ENCODE measurements at regions not wholly inside any gene's neighbourhood (a gene's known extent, or its start where the extent isn't known, plus 50 kb on each side); places are given as distances from the start of the nearest gene placed in this dataset.

DNA sequence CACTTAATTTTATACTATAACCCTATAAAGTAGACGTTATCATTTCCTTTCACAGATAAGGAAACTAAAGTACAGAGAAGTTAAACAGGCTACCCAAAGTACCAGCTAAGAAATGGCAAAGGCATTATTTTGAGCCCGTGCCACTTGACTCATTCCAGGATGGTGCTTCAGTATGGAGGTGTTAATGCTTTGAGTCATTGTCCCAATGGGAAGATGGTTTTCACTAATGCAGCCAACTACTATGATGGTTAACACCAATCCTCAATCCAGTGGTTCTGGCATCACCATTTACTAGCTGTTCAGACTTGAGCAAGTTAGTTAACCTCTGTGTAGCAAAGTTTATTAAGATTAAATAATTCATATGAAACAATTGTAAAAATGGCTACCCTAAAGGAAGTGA is 123.1 kb upstream of the SLC5A12 start:
- in situ Hi-C loops (cut with MboI; ENCODE audit: low pct_unique_long_range_greater_than_20kb in 2 of 9, low sequenced_read_pairs in 9 of 9, unreplicated experiment in 9 of 9) = no loop called here
- H3K27ac ChIP-seq = no peak overlapping the region
- H3K4me1 ChIP-seq (replicated peaks in 1 of 2) = peaks cover 4 to 16% of the 10 kb centered on the region in 2 donors
- WGBS, 10 experiments = 72 to 100% (median 94%) methylated on average over 1 to 2 of the region's 2 CpGs; no CpG with 5 or more reads in 1 of the 10 experiments
- no peak for ATAC-seq (replicated peaks in 6 of 8)
- H3K4me3 ChIP-seq = no peak overlapping the region

DNA sequence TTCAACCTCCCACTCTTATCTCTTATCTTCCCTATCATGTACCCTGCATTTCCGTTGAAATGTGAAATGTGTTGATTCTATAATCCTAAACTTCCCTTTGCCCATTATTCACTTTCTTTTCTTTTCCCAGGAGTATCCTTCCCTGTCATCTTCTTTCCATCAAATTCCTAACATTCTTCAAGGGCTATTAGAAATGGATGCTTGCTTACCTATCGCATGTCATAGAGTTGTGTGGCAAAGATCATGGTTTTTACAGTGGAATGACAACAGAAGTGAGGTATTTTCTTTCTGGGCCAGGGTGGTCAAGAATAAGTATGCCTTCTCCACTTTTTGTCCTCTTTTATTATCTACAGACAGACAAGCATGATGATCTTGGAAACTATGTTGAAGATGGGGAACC is 124.4 kb upstream of the SLC5A12 start:
- ATAC-seq (replicated peaks in 6 of 8) = no peak
- in situ Hi-C loops (cut with MboI; ENCODE audit: low pct_unique_long_range_greater_than_20kb in 2 of 9, low sequenced_read_pairs in 9 of 9, unreplicated experiment in 9 of 9) = no loop called here
- Histone ChIP-seq H3K27ac (no peak overlapping the region), H3K4me3 (no peak overlapping the region), H3K4me1 (replicated peaks in 1 of 2) (peaks cover 4 to 29% of the 10 kb centered on the region in 2 donors)
- whole genome bisulfite sequencing, 10 experiments = 44 to 100% (median 96%) methylated on average over 1 to 2 of the region's 2 CpGs; no CpG with 5 or more reads in 2 of the 10 experiments

DNA sequence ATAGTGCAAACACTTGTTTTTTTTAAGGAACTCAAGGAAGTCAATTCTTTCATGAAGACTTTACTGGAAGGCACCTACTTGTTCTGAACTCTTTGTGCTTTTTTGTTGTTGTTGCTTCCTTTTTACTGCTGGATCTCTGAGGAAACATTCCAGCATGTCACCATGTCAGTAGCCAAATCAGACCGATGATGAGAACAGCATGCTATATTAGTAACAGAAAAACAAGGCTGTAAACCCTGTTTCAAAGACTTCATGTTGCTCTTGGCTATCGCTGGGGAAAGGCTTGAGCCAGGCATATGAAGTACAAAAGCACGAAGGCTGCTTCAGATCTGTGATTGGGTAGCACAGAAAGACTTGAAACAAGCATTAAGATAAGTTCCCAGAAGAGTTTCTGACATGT is 125.6 kb upstream of the SLC5A12 start:
- WGBS, 10 experiments = 0 to 100% (median 83%) methylated on average over 1 to 3 of the region's 3 CpGs; no CpG with 5 or more reads in 2 of the 10 experiments
- H3K27ac ChIP-seq = no peak overlapping the region
- no peak for ATAC-seq (replicated peaks in 6 of 8)
- peaks cover 13 to 38% of the 10 kb centered on the region in 2 donors for H3K4me1 ChIP-seq (replicated peaks in 1 of 2)
- H3K4me3 ChIP-seq = no peak overlapping the region
- in situ Hi-C loops (cut with MboI; ENCODE audit: low pct_unique_long_range_greater_than_20kb in 2 of 9, low sequenced_read_pairs in 9 of 9, unreplicated experiment in 9 of 9) = no loop called here

DNA sequence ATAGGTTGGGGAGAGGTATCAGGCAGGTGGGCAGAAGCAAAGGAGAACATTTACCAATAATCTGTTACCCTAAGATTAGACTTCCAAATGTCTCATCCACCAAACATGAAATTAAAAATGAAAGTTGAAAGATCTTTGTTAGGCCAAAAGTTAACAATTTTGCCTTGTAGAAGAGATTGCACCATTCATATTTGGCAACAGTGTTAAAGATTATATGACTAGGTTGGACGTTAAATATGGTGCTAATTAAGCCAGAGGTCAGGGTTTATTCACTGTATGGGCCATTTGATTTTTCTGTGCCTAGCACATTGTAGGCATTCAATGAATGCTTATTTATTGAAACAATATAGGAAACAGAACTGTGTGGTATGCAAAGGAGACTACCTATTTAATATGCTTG is 126.1 kb upstream of the SLC5A12 start:
- in situ Hi-C loops (cut with MboI; ENCODE audit: low pct_unique_long_range_greater_than_20kb in 2 of 9, low sequenced_read_pairs in 9 of 9, unreplicated experiment in 9 of 9) = no loop called here
- Histone ChIP-seq H3K4me1 (replicated peaks in 1 of 2) (peaks cover 13 to 38% of the 10 kb centered on the region in 2 donors), H3K27ac (no peak overlapping the region), H3K4me3 (no peak overlapping the region)
- ATAC-seq (replicated peaks in 6 of 8) = no peak
- 0 to 100% (median 14%) methylated on average over 1 of the region's 1 CpG; no CpG with 5 or more reads in 3 of the 10 experiments for WGBS, 10 experiments

DNA sequence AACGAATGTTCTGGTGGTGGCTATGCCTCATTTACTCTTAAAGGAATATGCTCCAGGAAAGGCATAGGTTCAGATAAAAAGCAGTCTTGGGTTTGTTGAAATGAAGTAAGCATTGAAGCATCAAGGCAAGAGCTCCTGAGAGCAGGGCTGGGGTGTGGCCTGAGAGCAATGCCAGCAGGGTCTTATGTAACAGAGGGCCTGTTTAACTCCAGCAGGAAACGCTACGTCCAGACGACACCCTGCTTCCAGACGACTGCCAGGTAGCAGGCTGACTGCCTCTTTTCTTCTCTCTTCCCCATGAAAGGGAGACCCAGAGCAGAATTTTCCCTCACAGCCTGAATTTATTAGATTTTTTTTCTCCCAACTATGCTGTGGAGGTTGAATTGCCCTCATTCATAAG is 127.2 kb upstream of the SLC5A12 start:
- in situ Hi-C loops (cut with MboI; ENCODE audit: low pct_unique_long_range_greater_than_20kb in 2 of 9, low sequenced_read_pairs in 9 of 9, unreplicated experiment in 9 of 9) = no loop called here
- H3K27ac ChIP-seq = no peak overlapping the region
- ATAC-seq (replicated peaks in 6 of 8) = peak in 1 of 8 experiments; percentile 12
- 17 to 80% (median 48%) methylated on average over 1 to 5 of the region's 5 CpGs; no CpG with 5 or more reads in 3 of the 10 experiments for WGBS, 10 experiments
- H3K4me3 ChIP-seq = no peak overlapping the region
- peaks cover 13 to 38% of the 10 kb centered on the region in 2 donors for H3K4me1 ChIP-seq (replicated peaks in 1 of 2)

DNA sequence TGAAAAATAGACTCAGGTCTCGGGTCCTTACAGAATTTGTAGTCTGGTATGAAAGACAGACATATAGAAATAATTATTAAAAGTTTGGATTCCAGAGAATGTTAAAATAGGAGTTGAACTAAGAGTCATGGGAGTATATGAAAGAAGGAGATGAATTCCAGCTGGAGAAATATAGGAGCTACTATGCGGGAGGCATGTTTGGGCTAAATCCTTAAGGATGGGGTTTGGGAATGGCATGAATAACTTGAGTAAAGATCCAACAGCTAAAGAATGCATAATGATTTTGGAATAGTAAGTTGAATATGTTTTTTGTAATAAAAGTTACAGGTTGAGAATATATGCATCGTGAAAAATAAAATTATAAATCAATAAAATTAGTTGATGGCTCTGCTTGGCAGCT is 129.4 kb upstream of the SLC5A12 start:
- peaks cover 13 to 38% of the 10 kb centered on the region in 2 donors for H3K4me1 ChIP-seq (replicated peaks in 1 of 2)
- no peak for ATAC-seq (replicated peaks in 6 of 8)
- no peak overlapping the region for H3K4me3 ChIP-seq
- WGBS, 10 experiments = 58 to 100% (median 88%) methylated on average over 2 to 3 of the region's 3 CpGs
- H3K27ac ChIP-seq = no peak overlapping the region
- in situ Hi-C loops (cut with MboI; ENCODE audit: low pct_unique_long_range_greater_than_20kb in 2 of 9, low sequenced_read_pairs in 9 of 9, unreplicated experiment in 9 of 9) = no loop called here

DNA sequence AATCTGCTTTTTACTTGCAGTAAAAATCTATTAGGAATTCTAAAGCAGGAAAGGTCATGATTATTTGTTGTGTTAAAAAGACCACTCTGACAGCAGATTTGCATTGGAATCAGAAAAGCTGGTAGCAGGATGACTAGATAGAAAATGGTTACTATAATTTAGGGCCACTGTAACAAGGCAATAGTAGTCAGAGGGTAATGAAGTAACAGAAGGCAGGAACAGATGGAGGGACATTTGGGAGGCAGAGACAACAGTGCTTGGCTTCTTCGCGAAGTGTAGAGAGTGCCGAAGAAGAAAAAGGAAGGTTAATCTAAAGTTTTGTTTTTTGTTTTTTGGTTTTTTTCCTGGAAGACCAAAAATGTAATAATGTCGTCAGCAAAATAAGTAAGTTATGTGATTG is 129.8 kb upstream of the SLC5A12 start:
- in situ Hi-C loops (cut with MboI; ENCODE audit: low pct_unique_long_range_greater_than_20kb in 2 of 9, low sequenced_read_pairs in 9 of 9, unreplicated experiment in 9 of 9) = no loop called here
- WGBS, 10 experiments = 51 to 100% (median 74%) methylated on average over 1 to 4 of the region's 4 CpGs
- no peak overlapping the region for H3K27ac ChIP-seq

GRCh38 chr11:26858098-26858497 is 135.8 kb upstream of the FIBIN start:
- peaks cover 5 to 18% of the 10 kb centered on the region in 2 donors for H3K4me1 ChIP-seq (replicated peaks in 1 of 2)
- in situ Hi-C loops (cut with MboI; ENCODE audit: low pct_unique_long_range_greater_than_20kb in 2 of 9, low sequenced_read_pairs in 9 of 9, unreplicated experiment in 9 of 9) = no loop called here
- ATAC-seq (replicated peaks in 6 of 8) = no peak
- no peak overlapping the region for H3K27ac ChIP-seq
- no peak overlapping the region for H3K4me3 ChIP-seq

More for the DNA sequence above, 129.8 kb upstream of the SLC5A12 start:
- peak in 4 of 8 experiments; percentile 12 to 56 (median 54) for ATAC-seq (replicated peaks in 6 of 8)
- Histone ChIP-seq H3K4me3 (no peak overlapping the region), H3K4me1 (replicated peaks in 1 of 2) (peaks cover 13 to 38% of the 10 kb centered on the region in 2 donors)

DNA sequence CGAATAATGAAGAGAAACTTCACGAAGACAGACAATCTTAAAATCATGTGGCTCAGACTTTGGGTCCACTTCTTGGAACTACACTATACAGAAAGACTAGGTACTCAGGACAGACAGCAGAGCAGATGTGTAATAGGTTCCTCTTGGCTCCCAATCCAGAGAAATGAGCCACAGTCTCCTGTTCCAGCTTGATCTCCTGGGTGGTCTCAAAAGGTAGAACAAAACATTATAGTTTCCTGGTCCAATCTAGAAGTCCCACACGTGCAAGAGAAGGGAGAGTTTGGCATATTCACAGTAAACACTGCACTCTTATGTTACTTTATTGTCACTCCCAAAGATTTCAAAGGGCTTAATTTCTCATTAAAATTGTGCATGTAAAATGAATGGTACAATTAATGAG is 134.5 kb upstream of the FIBIN start:
- H3K27ac ChIP-seq = no peak overlapping the region
- in situ Hi-C loops (cut with MboI; ENCODE audit: low pct_unique_long_range_greater_than_20kb in 2 of 9, low sequenced_read_pairs in 9 of 9, unreplicated experiment in 9 of 9) = no loop called here
- no peak for ATAC-seq (replicated peaks in 6 of 8)
- peaks cover 5 to 18% of the 10 kb centered on the region in 2 donors for H3K4me1 ChIP-seq (replicated peaks in 1 of 2)
- H3K4me3 ChIP-seq = no peak overlapping the region
- 40 to 100% (median 69%) methylated on average over 1 to 3 of the region's 3 CpGs; no CpG with 5 or more reads in 1 of the 10 experiments for WGBS, 10 experiments

GRCh38 chr11:26860091-26860780 is 133.7 kb upstream of the FIBIN start:
- ATAC-seq (replicated peaks in 6 of 8) = no peak
- Histone ChIP-seq H3K27ac (no peak overlapping the region), H3K4me1 (replicated peaks in 1 of 2) (peaks cover 5 to 18% of the 10 kb centered on the region in 2 donors), H3K4me3 (no peak overlapping the region)
- in situ Hi-C loops (cut with MboI; ENCODE audit: low pct_unique_long_range_greater_than_20kb in 2 of 9, low sequenced_read_pairs in 9 of 9, unreplicated experiment in 9 of 9) = no loop called here
- 64 to 100% (median 91%) methylated on average over 5 to 7 of the region's 7 CpGs; no CpG with 5 or more reads in 1 of the 10 experiments for WGBS, 10 experiments

DNA sequence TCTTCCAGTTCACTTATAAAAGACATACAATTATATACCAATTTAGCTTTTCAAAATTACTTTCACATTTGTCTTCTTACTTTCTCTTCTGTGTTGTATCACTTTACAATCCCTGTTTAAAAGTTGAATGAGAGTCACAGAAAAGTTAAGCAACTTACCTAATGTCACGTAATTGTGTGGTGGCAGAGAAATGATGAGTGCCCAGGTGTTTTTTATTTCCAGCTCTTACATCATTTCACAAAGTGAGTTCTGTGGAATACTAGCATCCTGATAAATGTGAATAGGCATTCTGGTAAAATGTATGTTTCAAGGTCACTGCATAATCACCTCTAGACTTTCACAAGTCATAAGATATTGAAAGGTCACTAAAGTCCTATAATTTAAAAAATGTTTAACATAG is 133.0 kb upstream of the FIBIN start:
- 57 to 100% (median 100%) methylated on average over 1 of the region's 1 CpG; no CpG with 5 or more reads in 3 of the 10 experiments for WGBS, 10 experiments
- no peak overlapping the region for H3K27ac ChIP-seq
- H3K4me3 ChIP-seq = no peak overlapping the region
- ATAC-seq (replicated peaks in 6 of 8) = no peak
- in situ Hi-C loops (cut with MboI; ENCODE audit: low pct_unique_long_range_greater_than_20kb in 2 of 9, low sequenced_read_pairs in 9 of 9, unreplicated experiment in 9 of 9) = no loop called here
- H3K4me1 ChIP-seq (replicated peaks in 1 of 2) = peaks cover 5 to 18% of the 10 kb centered on the region in 2 donors

GRCh38 chr11:26862801-26863200 is 131.1 kb upstream of the FIBIN start:
- Histone ChIP-seq H3K4me3 (no peak overlapping the region), H3K27ac (no peak overlapping the region), H3K4me1 (replicated peaks in 1 of 2) (peaks cover 5 to 18% of the 10 kb centered on the region in 2 donors)
- in situ Hi-C loops (cut with MboI; ENCODE audit: low pct_unique_long_range_greater_than_20kb in 2 of 9, low sequenced_read_pairs in 9 of 9, unreplicated experiment in 9 of 9) = no loop called here
- ATAC-seq (replicated peaks in 6 of 8) = no peak

DNA sequence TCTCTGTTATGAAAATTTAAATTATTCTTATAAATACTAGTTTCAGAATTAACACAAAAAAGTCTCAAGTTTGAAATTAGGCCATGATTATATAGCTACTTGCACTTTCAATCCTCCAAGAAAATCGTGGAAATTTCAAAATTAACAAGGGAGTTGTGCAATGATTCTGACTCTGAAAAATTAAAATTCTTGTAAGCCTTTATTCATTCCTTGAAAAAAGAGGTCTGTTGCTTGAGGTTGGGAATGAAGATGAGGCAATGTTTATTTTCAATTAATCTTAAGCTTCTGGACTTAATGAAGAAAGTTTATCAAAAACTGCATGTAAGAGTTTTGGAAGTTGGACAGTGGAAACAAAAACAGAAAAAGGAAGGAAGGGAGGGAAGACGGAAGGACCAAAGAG is 128.2 kb upstream of the FIBIN start:
- ATAC-seq (replicated peaks in 6 of 8) = no peak
- in situ Hi-C loops (cut with MboI; ENCODE audit: low pct_unique_long_range_greater_than_20kb in 2 of 9, low sequenced_read_pairs in 9 of 9, unreplicated experiment in 9 of 9) = no loop called here
- peaks cover under 1 to 6% of the 10 kb centered on the region in 2 donors for H3K4me1 ChIP-seq (replicated peaks in 1 of 2)
- no peak overlapping the region for H3K27ac ChIP-seq
- no peak overlapping the region for H3K4me3 ChIP-seq
- 36 to 100% (median 61%) methylated on average over 2 of the region's 2 CpGs for WGBS, 10 experiments

GRCh38 chr11:26867286-26867685 is 126.6 kb upstream of the FIBIN start:
- ATAC-seq (replicated peaks in 6 of 8) = no peak
- no peak overlapping the region for H3K27ac ChIP-seq
- no peaks in the 10 kb centered on the region for H3K4me1 ChIP-seq (replicated peaks in 1 of 2)
- no peak overlapping the region for H3K4me3 ChIP-seq
- in situ Hi-C loops (cut with MboI; ENCODE audit: low pct_unique_long_range_greater_than_20kb in 2 of 9, low sequenced_read_pairs in 9 of 9, unreplicated experiment in 9 of 9) = no loop called here

All from motor neuron (in vitro differentiated cells).